ENCODE measurements at regions not wholly inside any gene's neighbourhood (a gene's known extent, or its start where the extent isn't known, plus 50 kb on each side); places are given as distances from the start of the nearest gene placed in this dataset.

GRCh38 chr10:130359711-130360110 lies 223.5 kb downstream of the GLRX3 start:
- H3K4me3 ChIP-seq (ENCODE audit: low read depth, low read length): no peak overlapping the region
- TF ChIP-seq CTCF (conservative IDR thresholded peaks at IDR 0.05; ENCODE audit: low read depth, low read length): no peak
- DNase-seq (ENCODE audit: low read depth): no peak

- no peak overlapping the region for H3K4me3 ChIP-seq (ENCODE audit: low read depth, low read length)
- no peak for TF ChIP-seq CTCF (conservative IDR thresholded peaks at IDR 0.05; ENCODE audit: low read depth, low read length)
- DNase-seq (ENCODE audit: low read depth): no peak
Measured at GRCh38 chr10:130360826-130361311, 224.7 kb downstream of the GLRX3 start.

GRCh38 chr10:130361351-130362105 lies 225.3 kb downstream of the GLRX3 start:
- H3K4me3 ChIP-seq (ENCODE audit: low read depth, low read length): no peak overlapping the region
- no peak for DNase-seq (ENCODE audit: low read depth)
- TF ChIP-seq CTCF (conservative IDR thresholded peaks at IDR 0.05; ENCODE audit: low read depth, low read length): no peak

- no peak for TF ChIP-seq CTCF (conservative IDR thresholded peaks at IDR 0.05; ENCODE audit: low read depth, low read length)
- H3K4me3 ChIP-seq (ENCODE audit: low read depth, low read length): no peak overlapping the region
- no peak for DNase-seq (ENCODE audit: low read depth)
Measured at GRCh38 chr10:130362308-130362761, 226.1 kb downstream of the GLRX3 start.

GRCh38 chr10:130363051-130363450 lies 226.9 kb downstream of the GLRX3 start:
- no peak for TF ChIP-seq CTCF (conservative IDR thresholded peaks at IDR 0.05; ENCODE audit: low read depth, low read length)
- DNase-seq (ENCODE audit: low read depth): no peak
- no peak overlapping the region for H3K4me3 ChIP-seq (ENCODE audit: low read depth, low read length)

- no peak for DNase-seq (ENCODE audit: low read depth)
- no peak for TF ChIP-seq CTCF (conservative IDR thresholded peaks at IDR 0.05; ENCODE audit: low read depth, low read length)
- H3K4me3 ChIP-seq (ENCODE audit: low read depth, low read length): no peak overlapping the region
Measured at GRCh38 chr10:130363899-130364445, 227.8 kb downstream of the GLRX3 start.

Measured in epithelial cell of proximal tubule (primary cell).